Naive B cell (primary cell): ENCODE measurements at regions not wholly inside any gene's neighbourhood (a gene's known extent, or its start where the extent isn't known, plus 50 kb on each side); places are given as distances from the start of the nearest gene placed in this dataset.

Experiments used
- ATAC-seq, 2 donors: fragments of 150-1000 bp; cut with Tn5 transposase; 2 replicates each; pipeline ENCODE4 v1.10.0; 2021; ENCODE audit warnings: low read depth in 2 of 2, mild to moderate bottlenecking in 2 of 2, moderate library complexity in 2 of 2
- DNase-seq: peaks from one replicate; pipeline ENCODE4 v3.0.0; 2022
- H3K27ac Mint-ChIP-seq, 6 donors: one replicate each; pipeline ENCODE4 v1.8.0; 2020 to 2022; ENCODE audit warnings: mild to moderate bottlenecking in 6 of 6, mixed read lengths in 6 of 6, moderate library complexity in 5 of 6, inconsistent platforms in 2 of 6
- H3K27me3 Mint-ChIP-seq, 3 donors: one replicate each; pipeline ENCODE4 v1.8.0; 2021 to 2022; ENCODE audit warnings: mixed read lengths in 3 of 3, mild to moderate bottlenecking in 1 of 3
- H3K36me3 Mint-ChIP-seq, 2 donors: one replicate each; pipeline ENCODE4 v1.8.0; 2020 to 2022; ENCODE audit warnings: mixed read lengths in 2 of 2, inconsistent platforms in 1 of 2, mild to moderate bottlenecking in 1 of 2
- H3K4me1 Mint-ChIP-seq, 3 donors: one replicate each; pipeline ENCODE4 v1.8.0; 2020 to 2022; ENCODE audit warnings: mixed read lengths in 3 of 3, inconsistent platforms in 1 of 3, mild to moderate bottlenecking in 1 of 3, moderate library complexity in 1 of 3
- H3K4me3 Mint-ChIP-seq, 8 donors: one replicate each; pipeline ENCODE4 v1.8.0; 2020 to 2022; ENCODE audit warnings: mild to moderate bottlenecking in 8 of 8, mixed read lengths in 8 of 8, moderate library complexity in 8 of 8, inconsistent platforms in 2 of 8
- H3K9me3 Mint-ChIP-seq, 7 donors: one replicate each; pipeline ENCODE4 v1.8.0; 2020 to 2022; ENCODE audit warnings: mixed read lengths in 7 of 7, mild to moderate bottlenecking in 5 of 7, inconsistent platforms in 2 of 7, moderate library complexity in 1 of 7

DNA sequence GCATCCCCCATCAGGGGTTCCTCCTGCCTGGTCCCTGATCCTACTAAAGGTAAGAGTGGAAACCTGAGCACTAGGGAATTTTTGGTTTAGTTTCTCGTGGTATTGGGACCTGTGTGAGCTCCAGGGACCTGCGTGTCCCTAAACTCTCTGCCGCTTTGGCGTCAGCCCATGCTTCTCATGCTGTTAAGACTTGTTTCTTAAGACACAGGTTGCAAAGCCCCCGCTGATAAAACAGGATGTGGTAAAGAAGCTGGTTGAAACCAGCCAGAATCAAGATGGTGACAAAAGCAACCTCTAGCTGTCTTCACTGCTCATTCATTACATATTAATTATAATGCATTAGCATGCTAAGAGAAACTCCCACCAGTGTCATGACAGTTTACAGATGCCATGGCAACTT lies 64.6 kb downstream of the LYZL4 start:
- ATAC-seq (no peak), DNase-seq (no peak)
- peaks cover 0 to 5% (median 0%) of the 10 kb centered on the region in 7 donors for H3K9me3 Mint-ChIP-seq
- H3K4me3 Mint-ChIP-seq, result peak overlapping the region in 1 of 8 donors; percentile 52
- no peaks in the 10 kb centered on the region for H3K36me3 Mint-ChIP-seq
- H3K27ac Mint-ChIP-seq, result no peak overlapping the region
- H3K4me1 Mint-ChIP-seq, result peaks cover 0 to 10% (median 0%) of the 10 kb centered on the region in 3 donors
- H3K27me3 Mint-ChIP-seq, result peaks cover 7 to 35% (median 25%) of the 10 kb centered on the region in 3 donors

DNA sequence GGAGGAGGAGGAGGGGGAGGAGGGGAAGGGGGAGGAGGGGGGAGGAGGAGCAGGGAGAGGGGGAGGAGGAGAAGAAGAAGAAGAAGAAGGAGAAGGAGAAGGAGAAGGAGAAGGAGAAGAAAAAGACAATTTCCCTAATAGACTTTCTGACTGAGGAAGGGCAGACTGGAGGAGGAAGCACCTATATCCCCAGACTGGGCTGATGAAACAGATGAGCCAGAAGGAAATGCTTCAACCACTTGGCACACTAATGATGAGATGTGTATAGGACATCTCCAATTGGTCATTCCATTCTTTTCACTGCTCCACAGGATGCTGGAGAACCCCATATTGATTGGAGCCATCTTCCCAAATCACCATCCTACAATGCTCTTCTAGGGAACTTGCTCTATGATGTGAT lies 69.9 kb downstream of the LYZL4 start:
- Mint-ChIP-seq H3K4me1 (peaks cover 0 to 2% (median 0%) of the 10 kb centered on the region in 3 donors), H3K9me3 (peaks cover 0 to 5% (median 0%) of the 10 kb centered on the region in 7 donors), H3K27me3 (peaks cover 19 to 45% (median 42%) of the 10 kb centered on the region in 3 donors), H3K36me3 (peaks cover 0 to 6% of the 10 kb centered on the region in 2 donors), H3K27ac (no peak overlapping the region), H3K4me3 (no peak overlapping the region)
- ATAC-seq (no peak), DNase-seq (no peak)

DNA sequence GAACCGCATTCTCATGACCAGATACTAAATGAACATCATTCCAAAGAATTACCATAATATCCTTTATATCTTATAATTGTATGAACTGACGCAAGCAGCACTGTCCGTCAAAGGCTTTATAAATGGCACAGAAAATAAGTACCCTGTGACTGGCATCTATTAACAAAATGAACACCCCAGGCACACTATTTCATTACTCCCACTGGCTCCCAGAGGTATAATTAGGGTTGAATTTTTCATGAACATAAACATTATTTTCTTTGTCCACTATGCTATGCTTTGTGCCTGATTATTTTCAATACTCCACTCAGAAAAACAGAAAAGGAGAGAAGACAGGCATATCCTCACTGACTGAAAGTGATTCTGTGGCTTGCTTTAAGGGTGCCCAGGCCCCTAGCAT lies 71.1 kb downstream of the LYZL4 start:
- Mint-ChIP-seq H3K27ac (no peak overlapping the region), H3K4me1 (no peaks in the 10 kb centered on the region), H3K36me3 (peaks cover 0 to 6% of the 10 kb centered on the region in 2 donors), H3K9me3 (peaks cover 0 to 4% (median 0%) of the 10 kb centered on the region in 7 donors), H3K4me3 (no peak overlapping the region), H3K27me3 (peaks cover 19 to 45% (median 42%) of the 10 kb centered on the region in 3 donors)
- ATAC-seq, result no peak
- DNase-seq, result no peak

DNA sequence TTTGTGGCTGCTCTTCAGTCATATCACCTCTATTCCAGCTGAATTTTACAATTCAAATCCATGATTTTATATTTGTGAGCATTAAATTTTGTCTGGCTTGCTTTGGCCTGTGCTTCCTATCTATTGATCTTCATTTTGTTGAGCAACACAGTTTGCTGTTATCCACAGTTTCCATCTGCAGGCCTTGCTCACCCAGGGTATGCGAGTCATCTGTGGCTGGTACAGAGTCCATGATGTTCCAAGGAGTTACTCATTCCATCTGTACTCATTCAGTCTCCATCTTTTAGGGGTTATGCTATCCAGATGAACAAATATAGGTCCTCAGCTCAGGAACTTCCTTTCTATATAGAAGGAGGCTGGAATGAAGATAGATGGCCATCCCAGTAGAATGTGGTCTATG lies 70.1 kb upstream of the CCK start:
- H3K4me1 Mint-ChIP-seq, result no peaks in the 10 kb centered on the region
- peaks cover 15 to 32% (median 31%) of the 10 kb centered on the region in 3 donors for H3K27me3 Mint-ChIP-seq
- DNase-seq, result no peak
- H3K36me3 Mint-ChIP-seq, result peaks cover 0 to 6% of the 10 kb centered on the region in 2 donors
- no peaks in the 10 kb centered on the region for H3K9me3 Mint-ChIP-seq
- H3K4me3 Mint-ChIP-seq, result no peak overlapping the region
- no peak for ATAC-seq
- no peak overlapping the region for H3K27ac Mint-ChIP-seq

DNA sequence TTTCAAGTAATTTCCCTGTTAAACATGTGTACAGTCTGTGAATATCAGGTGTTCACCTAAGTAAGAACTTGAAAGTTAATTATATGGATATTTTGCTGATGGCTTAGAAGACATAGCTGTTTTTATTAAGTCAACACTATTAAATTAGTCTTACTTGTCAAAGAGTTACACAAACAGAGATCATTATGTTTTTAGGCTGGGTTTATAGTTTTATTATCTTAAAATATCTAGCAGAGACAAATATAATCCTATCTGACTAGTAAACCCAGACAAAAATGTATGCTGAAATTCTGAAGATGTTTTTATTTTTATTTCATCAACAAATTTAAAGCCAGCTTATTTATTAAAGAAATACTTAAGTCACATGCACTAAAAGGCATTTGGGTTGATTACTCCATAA lies 51.2 kb upstream of the CCK start:
- Mint-ChIP-seq H3K4me1 (no peaks in the 10 kb centered on the region), H3K27me3 (peaks cover 5 to 31% (median 22%) of the 10 kb centered on the region in 3 donors), H3K9me3 (peaks cover 9 to 83% (median 46%) of the 10 kb centered on the region in 7 donors), H3K27ac (no peak overlapping the region), H3K36me3 (peaks cover 14 to 27% of the 10 kb centered on the region in 2 donors), H3K4me3 (no peak overlapping the region)
- ATAC-seq (no peak), DNase-seq (no peak)
